Thoracic aorta (tissue), 2 donors: ENCODE measurements at regions not wholly inside any gene's neighbourhood (a gene's known extent, or its start where the extent isn't known, plus 50 kb on each side); places are given as distances from the start of the nearest gene placed in this dataset.

ENCODE experiments used
- ATAC-seq: fragments of 150-250 bp; one replicate; pipeline ENCODE4 v1.8.0; 2017; ENCODE audit warnings: low read depth; ENCODE audit not compliant: insufficient number of reproducible peaks, low FRiP score
- DNase-seq: peaks from one replicate; pipeline ENCODE4 v3.0.0-alpha.2; 2020; ENCODE audit warnings: low spot score
- H3K27ac ChIP-seq, 2 donors: fragments of 200-600 bp; sonication (generic); 1 replicate in 1 of 2; 2 replicates in 1 of 2; pipeline ENCODE4 v1.5.1; 2016; ENCODE audit warnings: mild to moderate bottlenecking in 2 of 2, moderate library complexity in 2 of 2
- H3K27me3 ChIP-seq: fragments of 200-600 bp; sonication (generic); replicated peaks from 2 replicates; pipeline ENCODE4 v1.6.0; 2016; ENCODE audit warnings: mild to moderate bottlenecking; ENCODE audit not compliant: insufficient read depth
- H3K36me3 ChIP-seq: fragments of 200-600 bp; sonication (generic); one replicate; pipeline ENCODE4 v1.5.1; 2016
- H3K4me1 ChIP-seq, 2 donors: fragments of 200-600 bp; sonication (generic); 1 replicate in 1 of 2; 2 replicates in 1 of 2; pipeline versions ENCODE4 v1.5.1 to v1.6.0; 2016; ENCODE audit warnings: low read depth in 2 of 2, mild to moderate bottlenecking in 1 of 2; ENCODE audit not compliant: control insufficient read depth in 1 of 2
- H3K4me3 ChIP-seq: fragments of 200-600 bp; sonication (generic); 2 replicates; pipeline ENCODE4 v1.5.1; 2016; ENCODE audit warnings: mild to moderate bottlenecking
- H3K9me3 ChIP-seq: fragments of 200-600 bp; sonication (generic); 2 replicates; pipeline ENCODE4 v1.5.1; 2016
- CTCF ChIP-seq: fragments of 200-600 bp; sonication (generic); IDR thresholded peaks from one replicate; pipeline ENCODE4 v1.5.1; 2019; ENCODE audit warnings: antibody characterized with exemption

- DNase-seq, result no peak
- no peak for ATAC-seq
Observed at GRCh38 chr3:34807611-34808010, 831.7 kb upstream of the ARPP21 start.

GRCh38 chr3:34808287-34808686 is 831.0 kb upstream of the ARPP21 start:
- ATAC-seq (no peak), DNase-seq (no peak)
- no peaks in the 10 kb centered on the region for H3K36me3 ChIP-seq
- no peak overlapping the region for H3K27ac ChIP-seq
- TF ChIP-seq CTCF, result no peak
- no peaks in the 10 kb centered on the region for H3K4me1 ChIP-seq
- no peak overlapping the region for H3K4me3 ChIP-seq
- no peaks in the 10 kb centered on the region for H3K9me3 ChIP-seq
- no peaks in the 10 kb centered on the region for H3K27me3 ChIP-seq

More at GRCh38 chr3:34807611-34808010, 831.7 kb upstream of the ARPP21 start:
- Histone ChIP-seq H3K27ac (no peak overlapping the region), H3K36me3 (no peaks in the 10 kb centered on the region), H3K4me1 (no peaks in the 10 kb centered on the region), H3K27me3 (no peaks in the 10 kb centered on the region), H3K4me3 (no peak overlapping the region), H3K9me3 (no peaks in the 10 kb centered on the region)
- no peak for TF ChIP-seq CTCF

GRCh38 chr3:34828847-34829246 is 810.5 kb upstream of the ARPP21 start:
- DNase-seq (no peak), ATAC-seq (no peak)
- H3K27me3 ChIP-seq, result no peaks in the 10 kb centered on the region
- no peak overlapping the region for H3K27ac ChIP-seq
- TF ChIP-seq CTCF, result no peak
- no peaks in the 10 kb centered on the region for H3K36me3 ChIP-seq
- no peaks in the 10 kb centered on the region for H3K9me3 ChIP-seq
- no peaks in the 10 kb centered on the region for H3K4me1 ChIP-seq
- no peak overlapping the region for H3K4me3 ChIP-seq

DNA sequence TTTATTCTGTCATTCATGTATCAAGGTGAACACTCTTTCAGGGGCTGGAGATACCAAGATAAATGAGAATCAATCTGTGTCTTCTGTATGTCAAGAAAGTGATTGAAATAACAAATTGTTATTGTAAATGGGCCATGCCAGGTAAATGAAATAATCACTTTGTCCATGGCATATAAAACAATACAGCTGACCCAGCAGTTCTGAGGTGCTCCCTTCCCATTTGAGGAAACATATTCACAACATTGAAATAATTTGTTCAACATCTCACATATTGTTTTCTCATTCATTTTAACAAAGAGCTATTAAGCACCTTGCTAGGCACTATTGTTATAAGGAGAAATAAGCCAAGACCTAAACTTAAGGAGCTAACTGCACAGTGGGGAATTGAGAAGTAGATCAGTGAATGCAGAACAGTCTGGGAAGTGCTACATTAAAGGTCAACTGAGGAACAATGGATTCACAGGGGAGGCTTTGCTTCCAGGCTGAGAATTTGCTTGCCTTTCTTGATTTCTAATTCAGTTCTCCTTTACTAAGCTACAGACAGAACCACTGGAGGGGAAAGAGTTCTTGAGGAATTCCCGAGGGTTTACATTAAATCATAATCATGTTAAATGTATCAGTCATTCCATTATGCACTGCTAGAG is 806.3 kb upstream of the ARPP21 start:
- no peaks in the 10 kb centered on the region for H3K36me3 ChIP-seq
- H3K27ac ChIP-seq, result no peak overlapping the region
- no peak for DNase-seq
- TF ChIP-seq CTCF, result no peak
- no peaks in the 10 kb centered on the region for H3K4me1 ChIP-seq
- no peak overlapping the region for H3K4me3 ChIP-seq
- H3K9me3 ChIP-seq, result no peaks in the 10 kb centered on the region
- no peaks in the 10 kb centered on the region for H3K27me3 ChIP-seq
- no peak for ATAC-seq

DNA sequence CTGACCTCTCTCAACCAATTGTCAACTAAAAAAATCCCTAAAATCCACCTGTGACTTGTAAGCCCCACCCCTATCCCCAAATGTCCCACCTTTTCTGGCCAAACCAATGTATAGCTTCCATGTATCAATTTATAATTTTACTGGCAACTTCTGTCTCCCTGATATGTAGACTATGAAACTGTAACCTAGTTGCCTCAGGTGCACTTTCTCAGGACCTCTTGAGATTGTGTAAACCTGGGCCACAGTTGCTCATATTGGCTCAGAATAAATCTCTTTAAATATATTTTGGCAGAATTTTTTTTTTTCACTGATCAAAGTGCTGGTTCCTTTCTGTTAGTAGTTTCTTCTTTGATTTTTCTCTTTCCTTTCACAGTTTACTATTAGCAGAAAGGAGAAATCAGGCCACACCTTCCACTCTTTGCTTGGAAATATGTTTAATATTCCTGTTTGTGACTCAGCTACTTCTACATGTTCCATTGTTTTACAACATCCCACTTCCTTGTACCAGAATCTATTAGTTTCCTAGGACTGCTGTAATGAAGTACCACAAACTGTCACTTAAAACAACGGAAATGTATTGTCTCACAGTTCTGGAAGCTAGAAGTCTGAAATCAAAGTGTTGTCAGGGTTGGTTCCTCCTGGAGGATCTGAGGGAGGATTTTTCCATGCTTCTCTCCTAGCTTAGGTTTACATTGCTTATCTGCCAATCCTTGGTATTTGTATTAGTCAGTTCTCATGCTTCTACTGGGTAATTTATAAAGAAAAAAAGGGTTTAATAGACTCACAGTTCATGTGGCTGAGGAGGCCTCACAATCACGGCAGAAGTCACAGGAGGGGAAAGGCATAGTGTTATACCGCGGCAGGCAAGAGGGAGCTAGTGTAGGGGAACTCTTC is 801.2 kb upstream of the ARPP21 start:
- ATAC-seq (no peak), DNase-seq (no peak)
- TF ChIP-seq CTCF, result no peak
- H3K4me3 ChIP-seq, result no peak overlapping the region
- no peak overlapping the region for H3K27ac ChIP-seq
- no peaks in the 10 kb centered on the region for H3K27me3 ChIP-seq
- H3K36me3 ChIP-seq, result no peaks in the 10 kb centered on the region
- H3K4me1 ChIP-seq, result no peaks in the 10 kb centered on the region
- H3K9me3 ChIP-seq, result no peaks in the 10 kb centered on the region
